Head of caudate nucleus (tissue), 42 donors: ENCODE measurements at regions not wholly inside any gene's neighbourhood (a gene's known extent, or its start where the extent isn't known, plus 50 kb on each side); places are given as distances from the start of the nearest gene placed in this dataset.

Experiments
- DNase-seq, 42 donors: peaks; one replicate each; pipeline versions ENCODE4 v3.0.0 to v3.0.0-alpha.2; 2020 to 2021; ENCODE audit warnings: mixed read lengths in 7 of 42
- intact Hi-C: fragments of 100-400 bp; cut with DNase I; formaldehyde crosslinking; loops from one replicate; pipeline ENCODE4 v1.15.0; 2022

- intact Hi-C loops, result no loop called here
- DNase-seq, result no peak
Measured at GRCh38 chr18:47758000-47758399, 172.5 kb downstream of the SMAD2 start.

- DNase-seq, result peak in 40 of 42 donors; percentile 41 to 88 (median 68)
- intact Hi-C loops, result no loop called here
Measured at GRCh38 chr18:47756364-47757016, 174.0 kb downstream of the SMAD2 start.

DNA sequence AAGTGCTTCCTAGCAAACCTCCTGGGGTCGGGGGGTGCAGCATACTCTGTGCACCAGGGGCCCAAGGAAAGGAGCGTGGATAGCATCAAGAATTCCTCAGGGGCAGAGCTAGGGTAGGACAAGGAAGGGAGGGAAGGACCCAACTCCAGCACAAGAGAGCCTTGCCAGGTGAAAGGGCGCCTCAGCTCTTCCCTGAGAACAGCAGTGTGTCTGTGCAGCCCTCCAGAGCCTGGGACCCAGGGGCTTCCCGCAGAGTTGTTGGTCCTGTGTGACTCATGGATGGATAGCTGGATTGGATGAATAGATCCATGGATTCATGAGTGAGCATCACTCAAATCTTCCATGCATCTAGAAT is 175.4 kb downstream of the SMAD2 start:
- intact Hi-C loops, result no loop called here
- no peak for DNase-seq

DNA sequence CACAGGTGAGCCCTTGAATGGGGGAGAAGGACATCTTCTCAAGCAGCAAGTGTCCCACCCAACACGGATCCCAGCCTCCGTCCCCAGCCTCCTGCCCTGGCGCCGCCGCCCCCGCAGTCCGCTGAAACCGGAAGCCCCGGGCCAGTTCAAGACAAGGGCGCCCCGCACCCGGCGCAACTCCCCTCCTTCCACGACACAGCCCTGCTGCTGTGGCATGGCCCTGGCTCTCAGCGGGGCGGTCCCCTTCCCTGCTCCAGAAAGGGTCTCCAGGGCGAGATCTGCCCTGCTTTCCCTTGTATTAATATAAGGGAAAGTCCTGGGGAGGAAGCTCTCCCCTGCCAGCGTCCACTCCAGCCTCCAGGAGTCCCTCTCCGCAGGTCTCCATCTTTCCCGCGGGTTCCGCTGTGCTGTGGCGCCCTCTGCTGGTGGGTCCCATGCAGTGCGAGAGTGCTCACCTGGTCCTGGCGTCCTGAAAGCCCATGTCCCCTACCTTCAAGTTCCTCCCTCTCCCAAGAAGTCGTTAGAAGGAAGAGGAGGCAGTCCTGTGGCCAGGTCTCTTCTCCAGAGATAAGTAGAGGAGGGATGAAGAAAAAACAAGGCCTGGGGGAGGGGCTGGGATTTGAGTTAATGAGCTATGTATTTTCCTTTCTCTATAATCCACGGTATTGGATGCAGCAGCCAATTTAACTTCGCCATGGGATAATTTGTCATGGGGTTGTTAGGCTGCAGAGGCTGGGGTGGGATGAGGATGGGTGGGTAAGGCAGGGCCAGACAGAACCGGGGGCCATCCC is 176.0 kb downstream of the SMAD2 start:
- intact Hi-C loops, result no loop called here
- DNase-seq, result peak in 30 of 42 donors; percentile 10 to 78 (median 50)

GRCh38 chr18:47752796-47753645 is 177.4 kb downstream of the SMAD2 start:
- DNase-seq, result peak in 1 of 42 donors; percentile 20
- intact Hi-C loops, result no loop called here

DNA sequence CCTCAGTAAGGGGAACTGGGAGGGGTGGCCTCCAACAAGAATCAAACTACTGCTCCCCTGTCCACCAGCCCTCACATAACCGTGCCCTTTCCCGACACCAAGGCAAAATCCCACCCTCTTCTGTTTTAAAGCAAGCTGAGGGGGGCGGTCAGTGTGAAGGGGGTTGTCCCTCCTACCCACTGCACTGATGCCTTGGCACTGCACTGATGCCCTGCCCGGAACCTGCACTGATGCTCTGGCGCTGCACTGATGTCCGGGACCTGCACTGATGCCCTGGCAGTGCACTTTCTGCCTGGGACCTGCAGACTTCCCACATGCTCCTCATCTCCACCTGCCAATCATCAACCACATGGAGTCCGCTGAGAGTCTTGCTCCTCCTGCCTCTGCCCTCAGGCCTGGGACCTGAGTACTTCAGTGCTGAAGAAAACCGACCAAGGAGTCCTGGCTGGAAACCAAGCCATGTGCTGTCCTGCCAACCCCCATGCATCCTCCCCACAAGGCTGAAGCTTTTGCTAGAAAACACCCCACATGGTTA is 179.5 kb downstream of the SMAD2 start:
- DNase-seq, result peak in 3 of 42 donors; percentile 11 to 30 (median 26)
- intact Hi-C loops, result no loop called here

DNA sequence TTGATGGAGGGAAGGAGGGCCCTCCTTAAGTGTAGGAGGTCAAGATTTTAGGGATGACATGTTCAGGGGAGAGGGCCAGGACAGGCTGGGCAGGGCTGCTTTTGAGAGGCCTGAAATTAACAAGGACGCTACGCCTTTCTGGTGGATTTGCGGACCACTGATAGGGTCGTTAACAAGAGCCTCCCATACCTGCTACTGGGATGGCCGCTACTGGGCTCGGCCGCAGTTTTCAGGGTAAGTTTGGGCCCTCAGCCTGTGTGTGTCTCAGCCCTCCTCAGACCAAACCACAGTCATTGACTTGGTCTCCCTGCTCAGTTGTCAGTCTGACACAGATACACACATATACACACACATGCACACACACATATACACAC is 180.9 kb downstream of the SMAD2 start:
- peak in 2 of 42 donors; percentile 18 to 32 for DNase-seq
- intact Hi-C loops, result loop anchor here (5.0 kb wide), 1 partner anchor 537 kb away; no protein-coding TSS in a partner anchor

- intact Hi-C loops, result loop anchor here (5.0 kb wide), 1 partner anchor 537 kb away; no protein-coding TSS in a partner anchor
- DNase-seq, result peak; percentile 26 to 93 (median 80)
Measured at GRCh38 chr18:47748847-47749599, 181.4 kb downstream of the SMAD2 start.

- intact Hi-C loops, result loop anchor here (5.0 kb wide), 1 partner anchor 536 kb away; no protein-coding TSS in a partner anchor
- peak in 3 of 42 donors; percentile 20 to 37 (median 35) for DNase-seq
Measured at GRCh38 chr18:47748093-47748796, 182.2 kb downstream of the SMAD2 start.

- intact Hi-C loops, result loop anchor here (5.0 kb wide), 1 partner anchor 535 kb away; no protein-coding TSS in a partner anchor
- peak in 3 of 42 donors; percentile 16 to 31 (median 24) for DNase-seq
Measured at GRCh38 chr18:47747260-47747795, 183.1 kb downstream of the SMAD2 start.

GRCh38 chr18:47746615-47747014 is 183.8 kb downstream of the SMAD2 start:
- peak in 3 of 42 donors; percentile 13 to 16 (median 14) for DNase-seq
- intact Hi-C loops, result loop anchor here (5.0 kb wide), 1 partner anchor 534 kb away; no protein-coding TSS in a partner anchor

- intact Hi-C loops, result loop anchor here (5.0 kb wide), 1 partner anchor 533 kb away; no protein-coding TSS in a partner anchor
Measured at GRCh38 chr18:47745227-47745626, 185.2 kb downstream of the SMAD2 start.

GRCh38 chr18:47737956-47738355 is 192.5 kb downstream of the SMAD2 start:
- DNase-seq, result peak in 6 of 42 donors; percentile 2 to 25 (median 14)

More at GRCh38 chr18:47745227-47745626, 185.2 kb downstream of the SMAD2 start:
- DNase-seq, result peak in 3 of 42 donors; percentile 2 to 21 (median 20)

DNA sequence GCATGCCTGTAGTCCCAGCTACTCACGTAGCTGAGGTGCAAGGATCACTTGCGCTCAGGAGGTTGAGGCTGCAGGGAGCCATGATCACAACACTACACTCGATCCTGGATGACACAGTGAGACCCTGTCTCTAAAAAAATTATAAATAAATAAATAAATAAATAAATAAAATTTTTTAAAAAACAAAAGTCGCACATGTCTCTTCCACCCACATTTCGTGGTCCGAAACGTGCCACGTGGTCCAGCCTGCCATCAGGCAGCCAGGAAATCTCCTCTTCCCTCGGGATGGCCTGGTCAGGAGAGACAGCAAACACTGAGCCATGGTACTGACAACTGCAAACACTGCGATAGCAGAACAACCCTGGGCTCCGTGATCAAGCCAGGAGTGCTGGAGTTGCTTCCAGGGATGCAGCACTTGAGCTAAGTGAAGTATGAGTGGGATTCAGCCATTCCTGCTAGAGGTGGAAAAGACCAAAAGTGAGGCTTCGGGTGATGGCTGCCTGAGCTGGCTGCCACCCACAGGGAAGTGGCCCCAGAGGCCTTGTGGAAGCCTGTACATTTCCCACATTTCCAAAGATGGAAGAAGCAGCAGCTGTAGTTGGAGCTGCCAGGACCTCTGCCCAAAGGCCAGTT is 193.1 kb downstream of the SMAD2 start:
- DNase-seq, result peak in 6 of 42 donors; percentile 5 to 43 (median 20)
- intact Hi-C loops, result no loop called here

More at GRCh38 chr18:47737956-47738355, 192.5 kb downstream of the SMAD2 start:
- intact Hi-C loops, result no loop called here

DNA sequence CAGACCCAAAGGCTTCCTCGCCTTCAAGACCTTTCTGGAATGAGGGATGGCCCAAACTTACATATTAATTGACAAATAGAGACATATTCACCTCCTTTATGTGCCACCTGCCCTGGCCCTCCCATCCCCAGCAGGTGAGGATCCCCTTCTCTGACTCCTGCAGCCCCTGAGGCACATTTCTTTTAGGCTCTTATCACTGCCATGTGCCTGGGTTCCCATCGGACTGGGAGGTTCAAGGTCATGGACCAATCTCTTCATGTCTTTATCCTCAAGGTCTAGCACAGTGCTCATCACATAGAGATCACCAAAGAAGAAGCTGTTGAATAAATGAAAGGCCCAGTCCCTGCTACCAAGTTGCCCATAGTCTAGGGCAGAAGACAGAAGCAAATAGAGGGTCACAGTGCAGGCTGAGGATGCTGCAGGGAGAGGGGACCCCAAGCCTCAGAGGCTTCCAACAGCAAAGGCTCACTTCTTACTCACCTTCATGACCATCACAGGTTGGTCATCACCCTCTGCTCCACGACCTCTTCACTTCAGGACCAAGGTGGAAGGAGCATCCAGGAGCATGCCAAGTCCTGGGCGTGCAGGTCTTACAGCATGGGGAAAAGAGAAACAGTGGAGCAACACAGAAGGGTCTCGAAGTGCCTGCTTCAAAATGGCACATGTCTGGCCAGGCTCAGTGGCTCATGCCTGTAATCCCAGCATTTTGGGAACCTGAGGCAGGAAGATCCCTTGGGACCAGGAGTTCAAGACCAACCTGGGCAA is 193.9 kb downstream of the SMAD2 start:
- intact Hi-C loops, result no loop called here
- peak in 4 of 42 donors; percentile 5 to 30 (median 11) for DNase-seq
